PFSK-1 (cell line): ENCODE measurements at regions not wholly inside any gene's neighbourhood (a gene's known extent, or its start where the extent isn't known, plus 50 kb on each side); places are given as distances from the start of the nearest gene placed in this dataset.

Experiments used
- FOXP2 ChIP-seq: optimal IDR thresholded peaks from 2 replicates; pipeline ENCODE3; 2011; ENCODE audit warnings: borderline replicate concordance, control low read depth, inconsistent platforms; ENCODE audit not compliant: insufficient read depth; ENCODE audit errors: extremely low read length, extremely low read depth
- POLR2AphosphoS5 ChIP-seq: IDR thresholded peaks from 2 replicates; pipeline ENCODE4 v1.6.1; 2012; ENCODE audit warnings: low read depth, mild to moderate bottlenecking, control low read depth, low read length, moderate library complexity
- TAF1 ChIP-seq: IDR thresholded peaks from 2 replicates; pipeline ENCODE4 v1.6.1; 2012; ENCODE audit warnings: low read length, control low read depth, borderline replicate concordance; ENCODE audit not compliant: insufficient read depth

DNA sequence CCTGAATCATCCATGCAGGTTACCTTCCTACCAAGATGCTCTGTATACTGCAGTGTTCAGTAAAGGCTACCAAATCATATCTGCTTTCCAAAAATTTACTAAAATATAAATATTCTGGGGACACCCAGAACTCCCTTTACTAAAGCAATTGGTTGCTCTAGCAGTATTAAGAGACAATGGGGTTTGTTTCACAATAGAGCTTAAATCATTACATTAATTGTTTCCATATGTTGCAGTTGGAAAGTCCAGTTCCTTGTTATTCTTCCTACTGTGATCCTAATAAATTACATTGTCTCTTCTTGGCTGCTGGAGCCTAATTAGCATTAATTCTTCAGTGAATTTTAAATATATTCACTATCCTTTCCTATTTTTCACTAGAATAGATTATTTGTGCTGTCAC, 316.0 kb upstream of the MTNR1B start:
- TF ChIP-seq TAF1 = no peak
- no peak for TF ChIP-seq FOXP2
- no peak for TF ChIP-seq POLR2AphosphoS5
